Esophagus squamous epithelium (tissue), 5 donors: ENCODE measurements at regions not wholly inside any gene's neighbourhood (a gene's known extent, or its start where the extent isn't known, plus 50 kb on each side); places are given as distances from the start of the nearest gene placed in this dataset.

ENCODE experiments used
- DNase-seq: peaks from one replicate; lab custom pipeline; 2025; lab: John Stamatoyannopoulos, UW
- H3K27ac ChIP-seq, 4 donors: fragments of 200-600 bp; sonication (generic); one replicate each; pipeline ENCODE4 v1.5.1; 2016 to 2019; ENCODE audit warnings: mild to moderate bottlenecking in 1 of 4
- H3K27me3 ChIP-seq, 4 donors: fragments of 200-600 bp; sonication (generic); 1 replicate in 3 of 4; 2 replicates in 1 of 4; pipeline versions ENCODE4 v1.5.1 to v1.6.0; 2017 to 2021; ENCODE audit warnings: antibody characterized with exemption in 1 of 4
- H3K36me3 ChIP-seq, 3 donors: fragments of 200-600 bp; sonication (generic); one replicate each; pipeline ENCODE4 v1.5.1; 2016 to 2019
- H3K4me1 ChIP-seq, 3 donors: fragments of 200-600 bp; sonication (generic); one replicate each; pipeline ENCODE4 v1.5.1; 2017 to 2019
- H3K4me3 ChIP-seq, 4 donors: fragments of 200-600 bp; sonication (generic); 1 replicate in 3 of 4; 2 replicates in 1 of 4; pipeline ENCODE4 v1.5.1; 2016 to 2019; ENCODE audit warnings: mild to moderate bottlenecking in 2 of 4, moderate library complexity in 1 of 4
- H3K9me3 ChIP-seq, 3 donors: fragments of 200-600 bp; sonication (generic); one replicate each; pipeline ENCODE4 v1.5.1; 2016 to 2019
- CTCF ChIP-seq, 6 experiments: fragments of 450-650 bp in 4 of 6; fragments of 200-600 bp in 2 of 6; sonication (generic) in 2 of 6; IDR thresholded peaks; one replicate each; pipeline ENCODE4 v1.5.1; 2016 to 2019; ENCODE audit warnings: antibody characterized with exemption in 6 of 6, mild to moderate bottlenecking in 4 of 6, moderate library complexity in 4 of 6
- POLR2A ChIP-seq, 4 donors: fragments of 450-650 bp; IDR thresholded peaks; one replicate each; pipeline ENCODE4 v1.6.1; 2017; ENCODE audit warnings: antibody characterized with exemption in 4 of 4, mild to moderate bottlenecking in 4 of 4, moderate library complexity in 3 of 4
- WGBS, 2 donors: methylation state at CpG; one replicate each; pipeline ENCODE4 v1.1.5; 2018; 5-methylcytosine and 5-hydroxymethylcytosine counted together
- intact Hi-C: fragments of 100-400 bp; cut with DNase I; formaldehyde crosslinking; loops from one replicate; pipeline ENCODE4 v1.15.0; 2022
- donor health status: DM: yes; HTN: yes; CAD: no.

- Histone ChIP-seq H3K4me1 (peaks cover 3 to 57% (median 28%) of the 10 kb centered on the region in 3 donors), H3K9me3 (peaks cover 0 to 3% (median 3%) of the 10 kb centered on the region in 3 donors), H3K4me3 (no peak overlapping the region), H3K27me3 (no peaks in the 10 kb centered on the region), H3K36me3 (no peaks in the 10 kb centered on the region), H3K27ac (peak overlapping the region in 2 of 4 donors; percentile 38 to 80)
- no peak for TF ChIP-seq CTCF (IDR thresholded peaks at IDR 0.05)
- no peak for TF ChIP-seq POLR2A (IDR thresholded peaks at IDR 0.05)
- WGBS, 2 donors = 51 to 78% methylated on average over 3 to 4 of the region's 4 CpGs
- intact Hi-C loops = no loop called here
- DNase-seq = no peak
These were observed 57.2 kb upstream of the CACNA2D3 start for GRCh38 chr3:54065140-54065539.

- H3K4me3 ChIP-seq = no peak overlapping the region
- H3K4me1 ChIP-seq = peaks cover 3 to 52% (median 24%) of the 10 kb centered on the region in 3 donors
- 76 to 80% methylated on average over 7 to 8 of the region's 8 CpGs for WGBS, 2 donors
- H3K27ac ChIP-seq = peak overlapping the region in 1 of 4 donors; percentile 80
- TF ChIP-seq POLR2A (IDR thresholded peaks at IDR 0.05) (no peak), CTCF (IDR thresholded peaks at IDR 0.05) (no peak)
- intact Hi-C loops = no loop called here
- DNase-seq = no peak
- no peaks in the 10 kb centered on the region for H3K36me3 ChIP-seq
- H3K27me3 ChIP-seq = no peaks in the 10 kb centered on the region
- H3K9me3 ChIP-seq = no peaks in the 10 kb centered on the region
These were observed 57.9 kb upstream of the CACNA2D3 start for GRCh38 chr3:54064486-54064885.

- no peaks in the 10 kb centered on the region for H3K27me3 ChIP-seq
- no peak overlapping the region for H3K27ac ChIP-seq
- WGBS, 2 donors = 68 to 96% methylated on average over 3 of the region's 3 CpGs
- no peak for DNase-seq
- TF ChIP-seq CTCF (IDR thresholded peaks at IDR 0.05) (no peak), POLR2A (IDR thresholded peaks at IDR 0.05) (no peak)
- H3K36me3 ChIP-seq = no peaks in the 10 kb centered on the region
- no peaks in the 10 kb centered on the region for H3K9me3 ChIP-seq
- H3K4me3 ChIP-seq = no peak overlapping the region
- peaks cover 3 to 32% (median 13%) of the 10 kb centered on the region in 3 donors for H3K4me1 ChIP-seq
- intact Hi-C loops = no loop called here
These were observed 59.8 kb upstream of the CACNA2D3 start for GRCh38 chr3:54062546-54062945.

- no peak overlapping the region for H3K27ac ChIP-seq
- no peak overlapping the region for H3K4me3 ChIP-seq
- 47 to 61% methylated on average over 1 to 2 of the region's 2 CpGs for WGBS, 2 donors
- no peaks in the 10 kb centered on the region for H3K9me3 ChIP-seq
- no peaks in the 10 kb centered on the region for H3K36me3 ChIP-seq
- no peak for DNase-seq
- H3K4me1 ChIP-seq = no peaks in the 10 kb centered on the region
- TF ChIP-seq POLR2A (IDR thresholded peaks at IDR 0.05) = no peak
- TF ChIP-seq CTCF (IDR thresholded peaks at IDR 0.05) = no peak
- intact Hi-C loops = no loop called here
- H3K27me3 ChIP-seq = no peaks in the 10 kb centered on the region
These were observed 65.8 kb upstream of the CACNA2D3 start for GRCh38 chr3:54056521-54056920.

GRCh38 chr3:54053882-54054281 is 68.5 kb upstream of the CACNA2D3 start:
- no peak for DNase-seq
- no peaks in the 10 kb centered on the region for H3K9me3 ChIP-seq
- TF ChIP-seq POLR2A (IDR thresholded peaks at IDR 0.05) (no peak), CTCF (IDR thresholded peaks at IDR 0.05) (no peak)
- 64 to 77% methylated on average over 4 of the region's 4 CpGs for WGBS, 2 donors
- H3K4me1 ChIP-seq = no peaks in the 10 kb centered on the region
- H3K27me3 ChIP-seq = no peaks in the 10 kb centered on the region
- H3K27ac ChIP-seq = no peak overlapping the region
- H3K36me3 ChIP-seq = no peaks in the 10 kb centered on the region
- intact Hi-C loops = no loop called here
- no peak overlapping the region for H3K4me3 ChIP-seq
